HCT116 (cell line): ENCODE measurements at regions not wholly inside any gene's neighbourhood (a gene's known extent, or its start where the extent isn't known, plus 50 kb on each side); places are given as distances from the start of the nearest gene placed in this dataset.

Experiments used
- ATAC-seq: fragments of 200-7000 bp; cut with Tn5 transposase; 2 replicates; pipeline ENCODE4 v1.9.1; 2020; ENCODE audit warnings: mild to moderate bottlenecking, moderate library complexity
- BruUV-seq: library from RNA; stranded (reverse); fragments of 400-500 nt; replicated peaks from 2 replicates; lab custom pipeline; 2021; lab: Mats Ljungman, UMichigan
- CTCF ChIA-PET: fragments of 300-600 bp; sonication (Branson Sonifier 250); formaldehyde crosslinking; loops from one replicate; lab custom pipeline; 2021; ENCODE audit warnings: antibody characterized with exemption; lab: Charles Lee
- POLR2A ChIA-PET: fragments of 300-600, 350-600 bp; sonication (Branson Sonifier 250); formaldehyde crosslinking; loops from one replicate; lab custom pipeline; 2021; ENCODE audit warnings: antibody characterized with exemption; lab: Charles Lee
- RAD21 ChIA-PET, 2 experiments: fragments of 300-600 bp; sonication (Branson Sonifier 250); formaldehyde crosslinking; loops; one replicate each; lab custom pipeline; 2023; ENCODE audit warnings: low total read pairs in 2 of 2; ENCODE audit not compliant: uncharacterized antibody in 2 of 2, unreplicated experiment in 2 of 2, low non-redundant PET in 1 of 2; lab: Charles Lee
- DNase-seq: peaks from one replicate; pipeline ENCODE4 v3.0.0-alpha.2; 2010; ENCODE audit warnings: low read depth, low spot score
- H2AFZ ChIP-seq: fragments of 200-600 bp; shearing (Covaris generic), sonication (generic); 2 replicates; pipeline ENCODE4 v1.6.1; 2017; ENCODE audit warnings: low read depth, mixed run types, mixed read lengths, antibody characterized with exemption, low read length; ENCODE audit not compliant: poor library complexity, severe bottlenecking
- H3K27ac ChIP-seq: 2 replicates; pipeline ENCODE4 v1.5.1; 2012; ENCODE audit warnings: low read depth, low read length
- H3K27me3 ChIP-seq: fragments of 200-600 bp; sonication (generic); 2 replicates; pipeline ENCODE4 v1.6.1; 2016; ENCODE audit warnings: mixed run types, low read length, mixed read lengths; ENCODE audit not compliant: insufficient read depth
- H3K36me3 ChIP-seq, 2 experiments: fragments of 200-500 bp in 1 of 2; fragments of 200-600 bp in 1 of 2; sonication (Bioruptor generic) in 1 of 2; sonication (generic) in 1 of 2; 2 replicates each; pipeline versions ENCODE4 v1.5.1 to v1.6.1; 2014 to 2016; ENCODE audit warnings: low read length in 2 of 2, inconsistent platforms in 1 of 2, mixed read lengths in 1 of 2, mixed run types in 1 of 2; ENCODE audit not compliant: insufficient read depth in 2 of 2, control insufficient read depth in 1 of 2
- H3K4me1 ChIP-seq, 2 experiments: fragments of 200-600 bp in 1 of 2; sonication (generic) in 1 of 2; 2 replicates each; pipeline versions ENCODE4 v1.5.1 to v1.6.1; 2012 to 2017; ENCODE audit warnings: low read length in 2 of 2, inconsistent platforms in 1 of 2, mild to moderate bottlenecking in 1 of 2, mixed read lengths in 1 of 2, mixed run types in 1 of 2, moderate library complexity in 1 of 2; ENCODE audit not compliant: insufficient read depth in 2 of 2, control insufficient read depth in 1 of 2
- H3K4me2 ChIP-seq: fragments of 200-600 bp; sonication (generic); 2 replicates; pipeline ENCODE4 v1.6.1; 2017; ENCODE audit warnings: mixed run types, low read length, mixed read lengths
- H3K4me3 ChIP-seq, 2 experiments: fragments of 200-600 bp in 1 of 2; sonication (generic) in 1 of 2; replicated peaks in 1 of 2; 2 replicates each; pipeline ENCODE4 v1.5.1; 2011 to 2016; ENCODE audit warnings: low read length in 2 of 2, control low read depth in 1 of 2, low read depth in 1 of 2, mild to moderate bottlenecking in 1 of 2, mixed read lengths in 1 of 2, mixed run types in 1 of 2
- H3K79me2 ChIP-seq: fragments of 200-600 bp; sonication (generic); 2 replicates; pipeline ENCODE4 v1.6.1; 2017; ENCODE audit warnings: mild to moderate bottlenecking, mixed run types, low read length, moderate library complexity, mixed read lengths; ENCODE audit not compliant: insufficient read depth
- H3K9ac ChIP-seq: fragments of 200-600 bp; sonication (generic); 2 replicates; pipeline ENCODE4 v1.6.1; 2016; ENCODE audit warnings: low read length, mixed read lengths
- H3K9me2 ChIP-seq: fragments of 200-600 bp; sonication (generic), shearing (Covaris generic); 2 replicates; pipeline ENCODE4 v1.6.1; 2017; ENCODE audit warnings: mixed run types, mild to moderate bottlenecking, moderate library complexity; ENCODE audit not compliant: insufficient read depth
- H3K9me3 ChIP-seq, 2 experiments: fragments of 200-500 bp in 1 of 2; fragments of 200-600 bp in 1 of 2; sonication (Bioruptor generic) in 1 of 2; sonication (generic) in 1 of 2; 2 replicates each; pipeline ENCODE4 v1.6.1; 2014 to 2017; ENCODE audit warnings: low read length in 2 of 2, mixed read lengths in 2 of 2, inconsistent platforms in 1 of 2, low read depth in 1 of 2, mild to moderate bottlenecking in 1 of 2, mixed run types in 1 of 2, moderate library complexity in 1 of 2; ENCODE audit not compliant: control insufficient read depth in 1 of 2, insufficient read depth in 1 of 2
- H4K20me1 ChIP-seq: fragments of 200-600 bp; sonication (generic), shearing (Covaris generic); 2 replicates; pipeline ENCODE4 v1.6.1; 2017; ENCODE audit warnings: mixed run types, mild to moderate bottlenecking, moderate library complexity; ENCODE audit not compliant: insufficient read depth
- CBX3 ChIP-seq: IDR thresholded peaks from 2 replicates; pipeline ENCODE4 v1.6.1; 2012; ENCODE audit warnings: low read depth
- CEBPB ChIP-seq: IDR thresholded peaks from 2 replicates; pipeline ENCODE4 v1.6.1; 2012; ENCODE audit warnings: low read depth
- ELF1 ChIP-seq: IDR thresholded peaks from 2 replicates; pipeline ENCODE4 v1.6.1; 2012; ENCODE audit warnings: low read depth, borderline replicate concordance
- EZH2 ChIP-seq: fragments of 200-600 bp; sonication (generic); IDR thresholded peaks from 2 replicates; pipeline ENCODE4 v1.6.1; 2017; ENCODE audit warnings: antibody characterized with exemption, mixed run types
- FOSL1 ChIP-seq: IDR thresholded peaks from 2 replicates; pipeline ENCODE4 v1.6.1; 2012; ENCODE audit warnings: low read depth
- JUND ChIP-seq: IDR thresholded peaks from 2 replicates; pipeline ENCODE4 v1.6.1; 2012
- POLR2A ChIP-seq: IDR thresholded peaks from 2 replicates; pipeline ENCODE4 v1.7.0; 2011; ENCODE audit warnings: borderline replicate concordance; ENCODE audit not compliant: insufficient read depth, insufficient read length; ENCODE audit errors: extremely low read depth
- RAD21 ChIP-seq: IDR thresholded peaks from 2 replicates; pipeline ENCODE4 v1.6.1; 2012; ENCODE audit warnings: low read depth, mild to moderate bottlenecking
- SIN3A ChIP-seq: IDR thresholded peaks from 2 replicates; pipeline ENCODE4 v1.6.1; 2012; ENCODE audit warnings: low read depth
- SP1 ChIP-seq: IDR thresholded peaks from 2 replicates; pipeline ENCODE4 v1.6.1; 2012; ENCODE audit warnings: low read depth
- TCF7L2 ChIP-seq: IDR thresholded peaks from 2 replicates; pipeline ENCODE4 v1.7.0; 2011; ENCODE audit warnings: borderline replicate concordance, inconsistent platforms; ENCODE audit not compliant: insufficient read depth, insufficient read length; ENCODE audit errors: extremely low read depth
- YY1 ChIP-seq: IDR thresholded peaks from 2 replicates; pipeline ENCODE4 v1.6.1; 2011; ENCODE audit warnings: low read length, low read depth, moderate library complexity, mild to moderate bottlenecking; ENCODE audit not compliant: insufficient replicate concordance; ENCODE audit errors: extremely low read depth
- ZFX ChIP-seq: fragments of 450-650 bp; IDR thresholded peaks from 2 replicates; pipeline ENCODE4 v1.6.1; 2017
- intact Hi-C: fragments of 100-400 bp; cut with micrococcal nuclease; formaldehyde crosslinking; loops from 2 replicates; pipeline ENCODE4 v1.10.0; 2022
- TF ChIP-seq, protein P1 (sequence below): IDR thresholded peaks from 2 replicates; pipeline ENCODE4 v1.6.1; 2012
- TF ChIP-seq, protein P2 (sequence below): IDR thresholded peaks from 2 replicates; pipeline ENCODE4 v1.6.1; 2012; ENCODE audit warnings: low read depth
- TF ChIP-seq, protein P3 (sequence below): IDR thresholded peaks from 2 replicates; pipeline ENCODE4 v1.6.1; 2011; ENCODE audit warnings: mild to moderate bottlenecking, low read length, moderate library complexity; ENCODE audit not compliant: insufficient replicate concordance; ENCODE audit errors: extremely low read depth

DNA sequence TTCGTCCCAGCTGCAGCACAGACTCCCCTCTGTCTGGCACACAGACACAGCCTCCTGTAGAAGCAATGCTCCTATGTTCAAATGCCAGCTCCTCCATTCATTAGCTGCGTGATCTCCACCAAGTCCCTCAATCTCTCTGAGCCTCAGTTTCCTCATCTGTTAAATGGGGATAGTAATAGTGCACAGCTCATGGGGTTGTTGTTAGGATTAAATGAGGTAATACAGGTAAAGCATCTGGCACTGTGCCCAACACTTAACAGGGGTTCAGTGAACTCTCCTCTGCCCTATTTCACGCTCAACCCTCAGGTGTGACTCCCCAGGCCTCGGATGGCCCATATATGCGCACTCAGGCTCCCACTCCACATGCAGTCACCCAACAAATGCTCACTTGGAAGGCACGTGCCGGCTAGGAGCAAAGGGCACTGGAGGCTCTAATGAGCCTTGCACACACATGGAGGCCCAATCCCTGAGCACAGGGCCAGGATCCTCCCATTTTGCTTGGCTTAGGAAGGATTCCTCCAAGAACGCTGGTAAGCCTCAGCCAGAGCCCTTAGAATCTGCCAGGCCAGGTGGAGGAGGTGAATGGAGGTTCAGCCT lies 176.0 kb upstream of the LINGO1 start:
- ATAC-seq (no peak), DNase-seq (no peak)
- no TSS peak for BruUV-seq
- Histone ChIP-seq H3K9me2 (no peaks in the 10 kb centered on the region), H3K4me1 (peaks cover 0 to 3% of the 10 kb centered on the region in 2 experiments; a peak in 1 of 4 replicates), H2AFZ (no peak overlapping the region), H3K9me3 (no peaks in the 10 kb centered on the region), H3K79me2 (no peaks in the 10 kb centered on the region), H3K9ac (no peak overlapping the region), H3K4me2 (no peak overlapping the region), H3K27me3 (no peaks in the 10 kb centered on the region), H4K20me1 (no peaks in the 10 kb centered on the region), H3K27ac (no peak overlapping the region), H3K4me3 (no peak overlapping the region), H3K36me3 (no peaks in the 10 kb centered on the region)
- intact Hi-C loops = no loop called here
- ChIA-PET POLR2A (no interaction called here), CTCF (no interaction called here), RAD21 (no interaction called here)
- TF ChIP-seq YY1 = no peak
- TF ChIP-seq, protein P1, sequence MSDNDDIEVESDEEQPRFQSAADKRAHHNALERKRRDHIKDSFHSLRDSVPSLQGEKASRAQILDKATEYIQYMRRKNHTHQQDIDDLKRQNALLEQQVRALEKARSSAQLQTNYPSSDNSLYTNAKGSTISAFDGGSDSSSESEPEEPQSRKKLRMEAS = no peak
- no peak for TF ChIP-seq RAD21
- TF ChIP-seq ELF1 = no peak
- TF ChIP-seq TCF7L2 = no peak
- TF ChIP-seq, protein P2, sequence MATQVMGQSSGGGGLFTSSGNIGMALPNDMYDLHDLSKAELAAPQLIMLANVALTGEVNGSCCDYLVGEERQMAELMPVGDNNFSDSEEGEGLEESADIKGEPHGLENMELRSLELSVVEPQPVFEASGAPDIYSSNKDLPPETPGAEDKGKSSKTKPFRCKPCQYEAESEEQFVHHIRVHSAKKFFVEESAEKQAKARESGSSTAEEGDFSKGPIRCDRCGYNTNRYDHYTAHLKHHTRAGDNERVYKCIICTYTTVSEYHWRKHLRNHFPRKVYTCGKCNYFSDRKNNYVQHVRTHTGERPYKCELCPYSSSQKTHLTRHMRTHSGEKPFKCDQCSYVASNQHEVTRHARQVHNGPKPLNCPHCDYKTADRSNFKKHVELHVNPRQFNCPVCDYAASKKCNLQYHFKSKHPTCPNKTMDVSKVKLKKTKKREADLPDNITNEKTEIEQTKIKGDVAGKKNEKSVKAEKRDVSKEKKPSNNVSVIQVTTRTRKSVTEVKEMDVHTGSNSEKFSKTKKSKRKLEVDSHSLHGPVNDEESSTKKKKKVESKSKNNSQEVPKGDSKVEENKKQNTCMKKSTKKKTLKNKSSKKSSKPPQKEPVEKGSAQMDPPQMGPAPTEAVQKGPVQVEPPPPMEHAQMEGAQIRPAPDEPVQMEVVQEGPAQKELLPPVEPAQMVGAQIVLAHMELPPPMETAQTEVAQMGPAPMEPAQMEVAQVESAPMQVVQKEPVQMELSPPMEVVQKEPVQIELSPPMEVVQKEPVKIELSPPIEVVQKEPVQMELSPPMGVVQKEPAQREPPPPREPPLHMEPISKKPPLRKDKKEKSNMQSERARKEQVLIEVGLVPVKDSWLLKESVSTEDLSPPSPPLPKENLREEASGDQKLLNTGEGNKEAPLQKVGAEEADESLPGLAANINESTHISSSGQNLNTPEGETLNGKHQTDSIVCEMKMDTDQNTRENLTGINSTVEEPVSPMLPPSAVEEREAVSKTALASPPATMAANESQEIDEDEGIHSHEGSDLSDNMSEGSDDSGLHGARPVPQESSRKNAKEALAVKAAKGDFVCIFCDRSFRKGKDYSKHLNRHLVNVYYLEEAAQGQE = no peak
- no peak for TF ChIP-seq SIN3A
- no peak for TF ChIP-seq FOSL1
- no peak for TF ChIP-seq CEBPB
- no peak for TF ChIP-seq POLR2A
- TF ChIP-seq EZH2 = no peak
- no peak for TF ChIP-seq JUND
- TF ChIP-seq CBX3 = no peak
- no peak for TF ChIP-seq ZFX
- TF ChIP-seq, protein P3, sequence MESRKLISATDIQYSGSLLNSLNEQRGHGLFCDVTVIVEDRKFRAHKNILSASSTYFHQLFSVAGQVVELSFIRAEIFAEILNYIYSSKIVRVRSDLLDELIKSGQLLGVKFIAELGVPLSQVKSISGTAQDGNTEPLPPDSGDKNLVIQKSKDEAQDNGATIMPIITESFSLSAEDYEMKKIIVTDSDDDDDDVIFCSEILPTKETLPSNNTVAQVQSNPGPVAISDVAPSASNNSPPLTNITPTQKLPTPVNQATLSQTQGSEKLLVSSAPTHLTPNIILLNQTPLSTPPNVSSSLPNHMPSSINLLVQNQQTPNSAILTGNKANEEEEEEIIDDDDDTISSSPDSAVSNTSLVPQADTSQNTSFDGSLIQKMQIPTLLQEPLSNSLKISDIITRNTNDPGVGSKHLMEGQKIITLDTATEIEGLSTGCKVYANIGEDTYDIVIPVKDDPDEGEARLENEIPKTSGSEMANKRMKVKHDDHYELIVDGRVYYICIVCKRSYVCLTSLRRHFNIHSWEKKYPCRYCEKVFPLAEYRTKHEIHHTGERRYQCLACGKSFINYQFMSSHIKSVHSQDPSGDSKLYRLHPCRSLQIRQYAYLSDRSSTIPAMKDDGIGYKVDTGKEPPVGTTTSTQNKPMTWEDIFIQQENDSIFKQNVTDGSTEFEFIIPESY = no peak
- no peak for TF ChIP-seq SP1
